GF-D8 (cell line): ENCODE measurements at regions not wholly inside any gene's neighbourhood (a gene's known extent, or its start where the extent isn't known, plus 50 kb on each side); places are given as distances from the start of the nearest gene placed in this dataset.

Experiments used
- DNase-seq: peaks from one replicate; lab custom pipeline; 2025; lab: John Stamatoyannopoulos, UW

DNA sequence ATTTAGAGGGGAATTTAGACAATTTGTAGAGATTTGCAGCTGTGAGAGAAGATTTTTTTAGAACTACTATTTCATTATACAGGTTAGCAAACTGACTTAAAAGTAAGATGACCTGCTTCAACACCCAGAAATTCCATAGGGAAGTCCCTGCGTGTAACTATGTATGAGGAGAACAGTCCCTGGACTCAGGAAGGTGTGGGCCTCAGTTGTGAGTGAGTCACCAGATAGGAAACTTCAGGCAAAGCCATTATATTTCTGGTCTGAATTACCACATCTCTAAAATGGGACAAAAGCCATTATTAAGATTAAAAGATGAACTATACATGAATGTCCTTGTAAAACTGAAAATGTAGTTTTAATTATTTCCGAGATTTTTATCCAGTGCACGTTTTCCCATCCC lies 488.3 kb upstream of the GOLIM4 start:
- no peak for DNase-seq

DNA sequence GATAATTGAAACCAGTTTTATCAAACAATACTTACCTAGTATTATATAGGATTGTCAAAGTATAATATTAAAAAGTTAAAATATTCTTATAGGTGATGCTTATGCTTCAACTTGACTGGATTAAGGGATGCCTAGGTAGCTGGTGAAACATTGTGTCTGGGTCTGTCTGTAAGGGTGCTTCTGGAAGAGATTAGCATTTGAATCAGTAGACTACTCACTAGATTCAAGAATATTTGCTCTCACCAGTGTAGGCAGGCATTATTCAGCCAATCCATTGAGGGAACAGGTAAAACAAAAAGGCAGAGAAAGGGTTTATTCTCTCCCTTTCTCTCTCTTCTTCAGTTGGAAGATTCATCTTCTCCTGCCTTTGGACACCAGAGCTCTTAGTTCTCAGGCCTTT lies 486.8 kb upstream of the GOLIM4 start:
- DNase-seq = no peak

DNA sequence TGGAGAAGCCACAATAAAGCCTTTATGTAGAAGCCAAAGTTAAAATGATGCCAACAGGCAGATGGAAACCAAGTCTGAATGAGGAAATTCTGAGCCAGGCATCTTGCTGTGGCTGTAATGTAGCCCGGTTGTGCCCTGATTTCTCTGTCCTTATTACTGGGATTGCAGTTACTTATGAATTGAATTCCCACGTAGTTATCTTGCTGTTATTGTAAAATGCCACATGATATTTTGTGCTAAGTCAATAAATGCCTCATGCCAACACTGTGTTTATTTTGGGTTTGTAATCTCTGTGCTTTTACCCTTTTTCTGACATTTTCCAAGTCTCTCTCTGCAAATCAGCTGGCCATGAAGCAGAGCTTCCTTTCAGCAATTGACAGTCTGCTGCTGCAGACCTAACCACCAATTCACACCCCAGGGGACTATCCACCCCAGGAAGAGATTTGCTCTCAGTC lies 486.1 kb upstream of the GOLIM4 start:
- no peak for DNase-seq

DNA sequence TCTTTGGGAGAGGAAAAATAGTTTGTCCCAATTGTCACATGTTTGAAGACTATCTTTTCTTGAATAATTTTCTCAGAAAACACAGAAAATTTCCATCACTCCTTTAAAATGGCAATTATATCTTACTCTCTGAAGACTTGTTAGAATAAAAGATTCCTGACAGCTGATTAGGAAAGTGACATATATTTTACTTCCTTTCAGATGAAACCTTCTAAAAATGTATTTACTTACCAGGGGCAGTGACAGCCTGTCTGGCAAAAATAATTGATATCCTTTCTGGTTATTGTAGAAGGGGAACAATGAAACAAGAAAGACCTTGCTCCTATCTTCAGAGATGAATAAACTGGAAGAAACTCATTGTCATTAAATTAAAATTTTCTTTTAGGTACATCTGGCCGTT lies 483.3 kb upstream of the GOLIM4 start:
- no peak for DNase-seq

DNA sequence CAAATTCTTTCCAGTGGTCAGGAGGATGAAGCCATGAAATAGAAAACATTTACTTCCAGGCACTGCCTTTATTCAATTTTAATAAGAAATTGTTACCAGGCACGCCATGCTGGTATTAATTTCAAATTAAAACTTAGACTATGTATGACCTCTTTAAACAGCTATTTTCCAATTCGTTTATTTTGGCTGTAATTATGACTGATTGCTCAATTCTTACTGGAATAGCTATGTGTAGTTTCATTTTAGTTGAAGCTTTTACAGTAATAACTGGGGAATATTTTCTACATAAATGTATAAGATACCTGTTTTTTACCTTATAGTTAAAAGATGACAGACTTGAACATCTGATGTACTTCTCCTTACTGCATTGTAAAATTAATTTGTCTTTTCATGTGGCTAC lies 480.0 kb upstream of the GOLIM4 start:
- no peak for DNase-seq

DNA sequence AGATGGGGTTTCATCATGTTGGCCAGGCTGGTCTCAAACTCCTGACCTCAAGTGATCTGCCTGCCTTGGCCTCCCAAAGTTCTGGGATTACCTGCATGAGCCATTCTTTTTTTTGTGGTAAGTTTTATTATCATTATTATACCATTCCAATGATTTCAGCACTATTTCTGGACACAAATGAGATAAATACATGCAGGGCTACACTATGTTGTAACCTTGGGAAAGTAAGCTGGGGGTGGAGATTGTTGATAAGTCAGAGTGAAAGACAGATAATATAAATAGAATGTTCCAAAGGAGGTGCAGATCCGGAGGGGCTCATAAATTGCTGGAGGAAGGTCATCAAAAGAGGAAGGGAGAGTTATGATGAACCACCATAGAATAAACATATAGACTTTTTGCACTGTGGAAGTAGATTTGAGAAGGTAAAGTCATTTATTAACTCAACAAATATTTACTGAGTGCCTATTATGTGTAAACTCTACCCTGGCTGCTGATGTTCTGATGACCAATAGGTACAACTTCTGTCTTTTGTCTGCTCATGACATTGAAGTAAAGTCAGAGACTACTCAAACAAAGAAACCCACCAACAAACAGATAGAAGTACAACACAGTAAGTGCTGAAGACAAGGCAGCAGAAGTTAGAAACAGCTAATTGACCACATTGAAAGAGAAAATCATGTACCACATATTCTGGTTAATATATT lies 478.9 kb upstream of the GOLIM4 start:
- no peak for DNase-seq

DNA sequence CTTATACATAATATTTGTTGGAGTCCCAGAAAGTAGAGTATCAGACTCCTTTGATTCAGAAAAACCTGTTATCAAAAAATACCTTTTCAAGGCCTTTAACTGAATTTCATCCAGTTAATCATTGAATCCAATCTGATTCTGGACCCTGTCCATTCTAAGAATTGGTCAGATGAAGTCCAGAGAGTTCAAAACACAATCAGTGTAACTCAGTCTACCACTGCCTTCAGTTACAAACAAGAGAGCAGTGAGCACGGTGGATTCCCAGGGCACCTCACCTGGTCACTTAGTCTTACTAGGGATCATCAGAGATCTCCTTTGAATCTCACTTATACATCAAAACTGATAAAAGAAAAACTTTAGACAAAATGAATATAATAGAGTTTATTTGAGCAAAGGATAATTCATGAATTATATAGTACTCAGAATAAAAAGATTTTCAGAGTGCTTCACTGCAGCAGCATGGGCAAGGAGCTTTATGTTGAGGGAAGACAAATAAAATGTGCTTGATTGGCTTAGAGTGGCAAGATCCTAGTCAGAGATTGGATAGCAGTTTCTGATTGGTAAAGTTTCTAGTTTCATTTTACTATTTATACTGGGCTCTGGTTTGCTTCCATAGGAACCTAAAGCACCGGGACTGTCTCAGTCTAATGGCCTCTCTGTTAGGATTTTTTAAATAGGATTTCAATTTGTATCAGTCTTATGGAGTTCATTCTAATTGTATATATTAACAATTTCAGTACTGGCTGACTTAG lies 474.9 kb upstream of the GOLIM4 start:
- DNase-seq = no peak

DNA sequence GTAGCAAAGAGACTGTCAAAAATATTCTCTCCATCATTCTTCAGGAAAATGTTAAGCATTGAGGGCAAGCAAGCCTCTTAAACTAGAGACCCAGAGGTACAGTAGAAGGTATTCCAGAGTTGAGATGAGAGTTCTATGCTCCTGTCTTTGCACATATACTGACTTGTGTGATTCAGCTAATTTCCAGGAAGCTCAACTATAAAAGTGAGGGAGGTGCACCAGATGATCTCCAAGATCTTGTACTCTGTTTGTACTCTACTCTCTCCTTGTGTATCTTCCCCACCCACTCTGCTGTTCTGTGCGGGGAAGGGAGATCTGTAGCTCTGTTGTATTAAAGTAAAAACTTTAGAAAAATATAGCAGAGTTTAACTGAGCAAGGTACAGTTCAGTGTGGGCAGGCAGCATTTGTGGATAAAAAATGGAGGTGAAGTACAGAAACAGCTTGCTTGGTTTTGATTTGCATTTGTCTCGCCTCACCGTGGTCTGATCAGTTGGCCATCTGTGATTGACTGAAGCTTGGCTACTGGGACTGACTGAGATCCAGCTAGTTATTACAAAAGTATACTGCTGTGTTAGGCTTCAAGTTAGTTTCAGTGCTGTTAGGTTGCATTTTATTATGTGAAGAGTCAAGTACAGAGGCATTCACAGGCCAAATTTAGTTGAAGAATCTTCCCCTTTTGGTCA lies 463.1 kb upstream of the GOLIM4 start:
- DNase-seq = no peak

DNA sequence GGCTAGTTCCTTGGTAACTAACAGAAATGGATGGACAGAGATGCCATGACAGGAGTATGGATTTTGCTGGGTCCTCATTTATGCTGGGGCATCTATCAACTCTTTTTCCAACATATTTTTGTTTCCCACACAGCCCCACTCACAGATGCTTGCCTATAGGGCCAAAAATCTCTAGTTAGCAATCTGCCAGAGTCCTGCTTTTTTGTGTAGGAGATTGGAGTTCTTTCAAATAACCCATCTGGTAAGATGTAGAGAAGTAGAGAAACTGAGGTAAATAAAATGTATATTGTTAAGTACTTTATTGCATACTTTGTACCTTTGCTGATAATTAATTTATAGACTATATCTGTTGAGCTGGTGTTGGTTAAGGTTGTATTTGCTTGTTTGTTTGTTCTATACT lies 456.5 kb upstream of the GOLIM4 start:
- DNase-seq = no peak

DNA sequence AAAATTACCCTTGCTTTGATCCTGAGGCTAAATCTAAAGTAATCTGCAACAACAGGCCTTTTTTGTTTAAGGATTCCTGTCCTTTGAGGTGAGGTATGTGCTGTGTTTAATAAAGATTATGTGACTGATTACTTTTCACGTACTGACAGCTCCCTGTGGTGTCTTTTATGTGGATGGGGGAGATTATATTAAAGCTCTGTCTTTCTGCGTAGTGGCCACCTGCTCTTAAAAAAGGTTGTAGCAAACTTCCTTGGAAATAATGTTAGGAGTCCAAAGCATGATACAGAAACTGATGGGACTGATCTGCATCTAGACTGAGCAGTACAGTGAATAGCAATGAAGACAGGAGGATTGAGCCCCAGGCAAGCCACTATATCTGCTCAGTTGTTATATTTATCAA lies 453.0 kb upstream of the GOLIM4 start:
- DNase-seq = no peak

DNA sequence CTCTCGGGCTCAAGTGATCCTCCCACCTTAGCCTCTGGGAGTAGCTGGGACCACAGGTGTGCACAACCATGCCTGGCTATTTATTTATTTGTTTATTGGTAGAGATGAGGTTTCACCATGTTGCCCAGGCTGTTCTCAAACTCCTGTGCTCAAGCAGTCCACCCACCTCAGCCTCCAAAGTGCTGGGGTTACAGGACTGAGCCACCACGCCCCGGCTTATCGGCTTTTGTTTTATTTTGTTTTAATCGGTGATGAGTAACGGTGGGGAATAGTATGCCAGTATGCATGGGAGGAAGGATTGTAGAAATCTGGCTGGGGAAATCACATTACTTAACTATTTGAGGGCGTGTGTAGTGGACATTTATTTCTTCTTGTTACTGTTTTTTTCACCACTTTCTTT lies 451.0 kb upstream of the GOLIM4 start:
- DNase-seq = no peak

DNA sequence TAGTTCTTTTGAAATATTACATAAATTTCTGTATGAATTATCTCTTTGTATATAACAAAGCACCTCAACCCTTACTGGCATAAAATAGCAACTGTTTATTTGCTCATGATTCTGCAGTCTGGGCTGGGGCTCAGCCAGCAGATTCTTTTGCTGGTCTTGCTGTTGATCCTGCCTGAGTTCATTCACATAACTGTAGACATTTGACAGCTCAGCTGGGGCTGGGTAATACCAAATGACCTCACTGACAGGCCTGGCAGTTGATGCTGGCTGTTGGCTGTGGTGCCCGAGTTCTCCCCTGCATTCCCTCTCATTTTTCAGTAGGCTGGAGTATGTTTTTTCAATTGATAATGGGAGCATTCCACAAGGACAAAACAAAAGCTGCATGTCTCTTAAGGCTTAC lies 449.9 kb upstream of the GOLIM4 start:
- DNase-seq = no peak

DNA sequence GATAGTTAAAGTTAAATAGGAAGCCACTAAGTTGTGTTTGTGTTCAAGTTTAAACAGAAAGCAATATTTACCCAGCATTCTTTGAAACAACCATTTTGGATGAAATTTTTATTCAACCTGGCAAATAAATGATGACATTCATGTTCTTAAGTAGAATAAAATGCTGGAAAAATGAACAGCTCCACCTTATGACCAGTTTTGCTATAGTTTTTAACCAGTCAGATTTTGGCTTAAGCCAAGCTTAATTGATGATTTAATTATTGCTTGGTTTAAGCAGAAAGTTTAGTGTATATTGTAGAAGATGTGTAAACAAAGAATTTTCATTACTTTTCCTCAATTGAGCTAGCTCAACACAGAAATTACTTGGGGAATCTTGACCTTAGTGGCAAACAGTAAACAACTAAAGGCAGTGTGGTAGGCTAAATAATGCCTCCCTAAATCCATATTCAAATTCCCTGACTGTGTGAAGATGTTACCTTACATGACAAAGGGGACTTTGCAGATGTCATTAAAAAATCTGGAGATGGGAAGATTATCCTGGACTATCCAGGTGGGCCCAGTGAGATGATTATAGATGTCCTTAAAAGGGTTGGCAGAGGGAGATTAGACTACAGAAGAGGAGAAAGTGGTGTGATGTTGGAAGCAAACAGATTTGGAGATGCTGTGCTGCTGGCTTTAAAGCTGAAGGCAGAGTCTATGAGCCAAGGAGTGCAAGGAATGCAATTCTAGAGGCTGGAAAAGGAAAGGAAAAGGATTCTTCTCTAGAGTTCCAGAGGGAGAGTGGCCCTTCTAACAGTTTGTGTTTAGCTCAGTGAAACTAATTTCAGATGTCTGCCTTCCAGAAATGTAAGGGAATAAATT lies 448.6 kb upstream of the GOLIM4 start:
- DNase-seq = no peak

DNA sequence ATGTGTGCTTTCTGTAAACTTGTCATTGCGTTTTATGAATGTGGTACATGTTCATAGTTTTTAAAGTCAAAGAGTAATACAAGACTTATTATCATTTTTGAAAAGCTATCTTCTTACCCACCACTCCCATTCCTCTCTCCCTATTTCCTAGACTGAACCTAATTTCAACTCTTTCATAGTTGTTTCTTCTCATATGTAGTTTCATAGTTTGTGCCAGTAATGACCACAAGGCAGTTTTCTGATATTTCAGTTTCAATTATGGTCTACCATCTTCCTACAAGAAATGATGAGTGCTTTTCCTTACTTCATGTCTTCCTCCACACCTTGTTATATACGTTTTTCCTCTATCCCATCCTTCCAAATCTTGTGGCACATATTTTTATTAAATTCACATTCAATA lies 445.0 kb upstream of the GOLIM4 start:
- DNase-seq = no peak

DNA sequence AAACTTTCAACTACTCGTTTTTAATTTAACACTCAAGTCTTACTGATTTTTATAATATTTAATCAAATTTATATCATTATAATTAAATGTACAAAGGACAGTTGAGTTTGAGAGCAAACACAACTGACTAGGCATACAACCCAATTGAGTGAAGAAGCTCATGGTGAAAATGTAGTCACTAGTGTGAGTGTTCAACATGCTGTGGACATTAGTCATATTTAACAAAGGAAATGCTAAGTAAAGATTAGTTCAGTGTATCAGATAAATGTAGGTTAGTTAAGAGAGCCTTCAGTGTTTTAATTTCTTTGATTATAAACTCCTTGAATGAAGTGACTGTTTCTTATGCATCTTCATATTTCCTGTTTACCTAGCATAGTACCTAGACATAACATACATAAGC lies 444.2 kb upstream of the GOLIM4 start:
- DNase-seq = no peak

DNA sequence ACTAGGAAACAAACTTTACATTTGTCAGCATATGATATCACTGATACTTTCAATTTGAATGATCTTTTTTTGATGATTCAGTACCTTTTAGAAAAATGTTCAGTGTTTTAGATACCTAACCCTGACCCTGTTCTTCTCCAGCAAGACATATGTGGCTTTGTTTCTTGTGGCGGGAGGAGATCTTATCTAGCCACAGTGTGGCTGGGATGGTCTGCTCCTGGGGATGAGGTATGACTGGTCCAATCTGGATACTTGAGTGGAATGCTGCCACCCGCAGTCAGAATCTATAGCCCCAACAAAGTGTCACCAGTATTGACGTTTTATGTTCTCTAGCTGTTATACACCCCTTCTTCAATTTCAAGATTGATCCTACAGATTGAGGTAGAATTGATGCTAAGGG lies 439.0 kb upstream of the GOLIM4 start:
- DNase-seq = no peak

DNA sequence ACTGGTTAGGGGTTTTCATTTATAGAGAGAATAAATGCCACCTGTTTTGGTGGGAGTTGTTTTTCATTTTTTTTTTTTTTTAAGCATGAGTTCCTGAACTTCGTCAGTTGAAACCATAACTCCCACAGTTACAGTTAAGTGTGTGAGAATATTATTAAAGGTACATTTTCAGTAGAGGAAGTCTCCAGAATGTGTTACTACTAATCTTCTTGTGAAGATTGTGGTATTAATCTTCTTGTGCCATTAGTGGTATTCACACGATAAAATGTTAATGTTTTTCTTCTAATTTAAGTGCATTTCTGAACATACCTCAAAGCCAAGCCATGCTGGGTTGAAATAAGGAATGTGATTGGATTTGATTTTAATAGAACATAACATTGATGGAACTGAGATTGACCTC lies 437.9 kb upstream of the GOLIM4 start:
- DNase-seq = no peak

DNA sequence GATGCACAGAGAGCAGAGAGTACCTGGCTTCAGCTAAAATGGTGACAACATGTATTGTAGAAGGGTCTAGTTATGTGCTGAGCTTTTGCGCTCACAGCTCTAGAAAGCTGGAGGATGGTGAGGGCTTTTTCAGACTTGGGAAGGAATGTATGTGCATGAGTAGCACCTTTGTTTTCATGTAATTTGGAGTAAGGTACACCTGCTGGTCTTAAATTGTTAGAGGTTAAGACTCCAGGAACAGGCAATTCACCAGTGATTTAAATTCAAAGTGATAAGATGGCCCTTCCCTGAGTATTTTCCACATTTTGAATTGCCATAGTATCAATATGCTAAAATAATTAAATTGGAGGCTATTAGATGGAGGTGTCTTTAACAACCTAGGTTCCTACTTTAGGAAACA lies 436.4 kb upstream of the GOLIM4 start:
- no peak for DNase-seq

DNA sequence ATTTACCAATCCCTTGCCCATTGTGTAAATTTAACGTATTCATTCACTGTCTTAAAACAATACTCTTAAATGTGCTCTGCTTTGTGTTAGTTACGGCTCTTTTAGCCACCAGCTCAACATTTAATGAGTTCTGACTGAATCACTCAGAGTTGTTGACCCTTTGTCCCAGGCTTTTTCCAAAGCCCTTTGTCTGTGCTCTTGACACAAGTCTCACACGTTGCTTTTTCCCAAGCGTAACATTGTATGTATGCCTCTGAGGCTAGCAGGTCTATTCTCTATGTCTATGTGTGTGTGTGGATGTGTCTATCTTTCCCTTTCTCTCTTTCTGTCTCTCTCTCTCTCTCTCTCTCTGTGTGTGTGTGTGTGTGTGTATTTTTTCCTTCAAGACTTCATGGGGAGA lies 435.4 kb upstream of the GOLIM4 start:
- DNase-seq = no peak

DNA sequence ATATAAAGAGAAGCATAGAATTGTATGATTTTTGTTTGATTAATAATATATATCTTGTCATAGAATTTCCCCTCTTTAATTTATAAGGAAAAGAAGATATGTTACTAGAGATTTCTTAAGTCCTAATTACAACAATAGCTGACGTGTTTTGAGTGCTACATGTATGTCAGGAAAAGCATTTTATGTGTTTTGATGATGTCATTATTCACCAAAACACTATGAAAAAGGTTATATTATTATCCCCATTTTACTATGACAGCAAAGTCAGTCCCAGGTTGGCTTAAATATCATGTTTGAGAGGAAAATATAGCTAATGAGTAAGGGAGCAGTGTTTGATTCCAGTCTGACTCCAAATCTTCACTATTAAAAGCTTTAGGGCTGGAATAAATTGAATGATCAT lies 428.4 kb upstream of the GOLIM4 start:
- no peak for DNase-seq

DNA sequence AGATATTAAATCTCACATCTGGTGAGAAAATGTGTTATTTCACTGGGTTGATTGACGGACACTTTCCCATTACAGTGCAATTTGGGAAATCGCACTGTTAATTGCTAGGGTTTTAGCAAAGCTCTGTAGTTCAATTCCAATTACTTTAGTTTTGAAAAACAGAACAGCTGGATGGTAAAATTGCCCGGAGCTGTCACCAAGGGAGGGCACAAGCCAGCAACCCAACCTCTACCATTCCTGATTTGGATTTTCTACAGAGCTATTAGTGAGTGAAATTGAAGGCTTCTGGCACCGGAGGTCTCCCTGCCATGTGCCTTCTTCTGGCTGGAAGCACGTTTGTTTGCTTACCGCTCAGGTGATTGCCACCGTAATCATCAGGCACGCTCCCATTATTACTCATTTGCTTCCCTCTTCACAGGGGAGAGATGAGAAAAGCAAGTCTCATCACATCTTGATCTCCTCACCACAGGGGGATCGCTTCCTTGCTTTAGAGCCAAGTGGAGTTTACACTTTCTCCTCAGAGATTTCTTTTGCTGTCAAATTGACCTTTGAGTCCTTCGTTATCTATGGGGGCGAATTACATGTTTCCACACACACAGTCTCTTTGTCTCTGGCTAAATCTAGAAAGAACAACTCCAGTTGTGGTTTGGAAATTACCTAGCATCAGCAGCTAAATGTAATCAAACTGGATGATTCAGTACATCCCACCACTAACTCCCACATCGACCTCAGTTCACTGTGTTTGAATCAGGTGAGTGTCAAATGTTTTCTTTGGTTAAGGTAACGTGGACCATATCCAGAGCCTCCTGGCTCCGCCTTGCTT lies 421.7 kb upstream of the GOLIM4 start:
- DNase-seq = no peak
